Fibroblast of mammary gland (primary cell): ENCODE measurements at regions not wholly inside any gene's neighbourhood (a gene's known extent, or its start where the extent isn't known, plus 50 kb on each side); places are given as distances from the start of the nearest gene placed in this dataset.
"Not testable (repeated sequence)": the region's sequence is repeated elsewhere in the genome, so short reads cannot be mapped to it uniquely, and the experiment has no call there.

ENCODE experiments used
- DNase-seq: peaks from one replicate; pipeline ENCODE4 v3.0.0-alpha.2; 2010; ENCODE audit warnings: low read depth
- H3K4me3 ChIP-seq: 2 replicates; pipeline ENCODE4 v1.5.1; 2011; ENCODE audit warnings: low read depth, mild to moderate bottlenecking, low read length, moderate library complexity; ENCODE audit not compliant: control insufficient read depth
- TF ChIP-seq, protein P1 (sequence below): conservative IDR thresholded peaks from 2 replicates; pipeline ENCODE4 v1.5.1; 2011; ENCODE audit warnings: low read depth, low read length, inconsistent platforms; ENCODE audit not compliant: control insufficient read depth, insufficient read depth

DNA sequence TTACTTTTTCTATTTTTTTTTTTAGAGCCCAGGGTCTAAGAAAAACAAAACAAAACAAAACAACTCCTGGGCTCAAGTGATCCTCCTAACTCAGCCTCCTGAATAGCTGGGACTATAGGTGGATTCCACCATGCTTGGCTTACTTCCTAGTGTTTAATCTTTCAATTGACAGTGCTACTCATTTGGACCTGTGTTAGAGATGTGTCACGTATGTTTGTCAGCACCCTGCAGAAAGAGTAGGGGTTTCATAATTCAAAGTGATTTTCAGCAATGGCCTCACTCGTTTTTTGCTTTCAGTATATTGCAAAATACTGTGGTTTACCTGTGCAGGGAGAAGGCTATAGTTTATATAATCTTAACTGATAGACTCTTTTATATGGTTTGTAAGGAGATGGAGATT, 71.6 kb upstream of the TEX13D start:
- no peak overlapping the region for H3K4me3 ChIP-seq
- TF ChIP-seq, protein P1, sequence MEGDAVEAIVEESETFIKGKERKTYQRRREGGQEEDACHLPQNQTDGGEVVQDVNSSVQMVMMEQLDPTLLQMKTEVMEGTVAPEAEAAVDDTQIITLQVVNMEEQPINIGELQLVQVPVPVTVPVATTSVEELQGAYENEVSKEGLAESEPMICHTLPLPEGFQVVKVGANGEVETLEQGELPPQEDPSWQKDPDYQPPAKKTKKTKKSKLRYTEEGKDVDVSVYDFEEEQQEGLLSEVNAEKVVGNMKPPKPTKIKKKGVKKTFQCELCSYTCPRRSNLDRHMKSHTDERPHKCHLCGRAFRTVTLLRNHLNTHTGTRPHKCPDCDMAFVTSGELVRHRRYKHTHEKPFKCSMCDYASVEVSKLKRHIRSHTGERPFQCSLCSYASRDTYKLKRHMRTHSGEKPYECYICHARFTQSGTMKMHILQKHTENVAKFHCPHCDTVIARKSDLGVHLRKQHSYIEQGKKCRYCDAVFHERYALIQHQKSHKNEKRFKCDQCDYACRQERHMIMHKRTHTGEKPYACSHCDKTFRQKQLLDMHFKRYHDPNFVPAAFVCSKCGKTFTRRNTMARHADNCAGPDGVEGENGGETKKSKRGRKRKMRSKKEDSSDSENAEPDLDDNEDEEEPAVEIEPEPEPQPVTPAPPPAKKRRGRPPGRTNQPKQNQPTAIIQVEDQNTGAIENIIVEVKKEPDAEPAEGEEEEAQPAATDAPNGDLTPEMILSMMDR: no peak
- no peak for DNase-seq

DNA sequence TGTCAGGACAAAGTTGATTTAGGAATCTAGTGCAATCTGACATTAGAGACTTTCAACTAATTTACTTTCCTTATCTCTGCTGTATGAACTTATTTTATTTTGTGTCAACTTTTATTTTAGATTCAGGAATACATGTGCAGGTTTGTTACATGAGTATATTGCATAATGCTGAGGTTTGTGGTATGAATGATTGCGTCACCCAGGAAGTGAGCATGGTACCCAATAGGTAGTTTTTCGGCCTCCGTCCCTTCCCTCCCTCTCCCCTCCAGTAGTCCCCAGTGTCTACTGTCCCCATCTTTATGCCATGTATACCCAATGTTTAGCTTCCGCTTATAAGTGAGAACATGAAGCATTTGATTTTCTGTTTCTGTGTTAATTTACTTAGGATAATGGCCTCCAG, 68.7 kb upstream of the TEX13D start:
- H3K4me3 ChIP-seq: no peak overlapping the region
- TF ChIP-seq, protein P1: no peak
- DNase-seq: no peak

DNA sequence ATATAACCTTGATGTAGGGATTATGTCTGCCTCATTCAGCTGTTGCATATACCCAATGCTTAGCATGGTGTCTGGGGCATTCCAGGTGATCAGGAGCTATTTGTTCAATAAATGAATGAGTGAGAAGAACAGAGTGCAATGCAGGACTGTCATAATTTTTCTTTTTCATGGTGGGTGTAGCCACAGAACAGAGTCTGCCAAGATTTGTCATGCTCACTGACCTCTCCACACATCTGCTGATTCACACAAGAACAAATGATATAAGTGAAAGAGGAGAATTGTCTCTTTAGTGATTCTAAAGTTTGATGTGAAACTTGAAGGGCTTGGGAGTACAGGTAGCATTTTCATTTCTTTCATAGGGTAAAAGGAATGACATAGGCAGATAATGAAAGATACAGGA, 64.4 kb upstream of the TEX13D start:
- no peak for DNase-seq
- H3K4me3 ChIP-seq: no peak overlapping the region
- TF ChIP-seq, protein P1: no peak

DNA sequence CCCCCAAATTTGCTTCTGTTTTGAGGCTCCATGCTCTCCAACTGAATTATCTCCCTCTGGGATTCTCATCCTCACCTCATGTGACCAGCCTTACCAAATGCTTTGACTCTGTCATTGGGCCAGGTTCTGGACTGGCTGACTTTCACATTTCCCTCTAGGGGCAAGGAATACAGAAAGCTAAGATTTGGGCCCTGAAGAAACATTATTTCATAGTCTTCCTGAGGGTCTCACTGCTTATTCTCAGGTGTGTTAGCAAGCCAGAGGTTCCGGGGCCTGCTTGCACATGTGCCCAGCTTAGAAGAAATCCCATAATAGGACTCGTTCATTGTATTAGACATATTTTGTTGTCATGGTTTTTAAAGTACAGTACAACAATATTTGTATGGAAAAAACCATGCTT, 62.6 kb upstream of the TEX13D start:
- TF ChIP-seq, protein P1: no peak
- no peak overlapping the region for H3K4me3 ChIP-seq
- DNase-seq: no peak

DNA sequence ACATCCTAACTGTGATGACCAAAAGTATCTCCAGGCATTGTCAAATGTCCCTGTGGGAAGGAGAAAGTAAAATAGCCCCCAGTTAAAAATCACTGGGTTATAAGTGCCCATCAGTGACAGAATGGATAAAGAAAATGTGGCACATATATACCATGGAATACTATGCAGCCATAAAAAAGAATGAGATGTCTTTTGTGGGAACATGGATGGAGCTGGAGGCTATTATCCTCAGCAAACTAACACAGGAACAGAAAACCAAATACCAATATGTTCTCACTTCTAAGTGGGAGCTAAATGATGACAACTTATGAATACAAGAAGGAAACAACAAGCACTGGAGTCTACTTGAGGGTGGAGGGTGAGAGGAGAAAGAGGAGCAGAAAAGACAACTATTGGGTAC, 60.9 kb upstream of the TEX13D start:
- not testable (repeated sequence) for DNase-seq, H3K4me3 ChIP-seq

DNA sequence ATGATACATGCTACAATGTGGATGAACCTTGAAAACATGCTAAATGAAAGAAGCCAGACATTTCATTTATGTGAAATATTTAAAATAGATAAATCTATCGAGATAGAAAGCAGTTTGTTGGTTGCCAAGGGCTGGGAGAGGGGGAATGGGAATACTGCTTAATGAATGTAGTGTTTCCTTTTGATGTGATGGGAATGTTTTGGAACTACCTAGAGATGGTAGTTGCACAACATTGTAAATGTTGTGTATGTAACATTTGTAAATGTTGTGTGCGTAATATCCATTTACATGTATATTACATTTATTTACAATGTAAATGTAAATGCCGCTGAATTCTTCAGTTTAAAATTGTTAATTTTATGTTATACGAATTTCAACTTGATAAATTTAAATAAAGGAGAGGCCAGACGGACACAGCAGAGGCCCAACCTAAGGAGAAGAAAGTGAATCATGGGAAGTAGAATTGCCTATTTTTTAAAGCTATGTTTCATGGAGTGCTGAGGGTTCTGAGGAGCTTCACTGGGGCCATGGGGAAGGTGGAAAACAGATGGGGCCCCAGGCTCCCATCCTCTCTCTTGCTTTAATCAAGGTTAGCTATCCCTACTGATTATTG, 60.0 kb upstream of the TEX13D start:
- TF ChIP-seq, protein P1: no peak
- H3K4me3 ChIP-seq: no peak overlapping the region
- DNase-seq: no peak

DNA sequence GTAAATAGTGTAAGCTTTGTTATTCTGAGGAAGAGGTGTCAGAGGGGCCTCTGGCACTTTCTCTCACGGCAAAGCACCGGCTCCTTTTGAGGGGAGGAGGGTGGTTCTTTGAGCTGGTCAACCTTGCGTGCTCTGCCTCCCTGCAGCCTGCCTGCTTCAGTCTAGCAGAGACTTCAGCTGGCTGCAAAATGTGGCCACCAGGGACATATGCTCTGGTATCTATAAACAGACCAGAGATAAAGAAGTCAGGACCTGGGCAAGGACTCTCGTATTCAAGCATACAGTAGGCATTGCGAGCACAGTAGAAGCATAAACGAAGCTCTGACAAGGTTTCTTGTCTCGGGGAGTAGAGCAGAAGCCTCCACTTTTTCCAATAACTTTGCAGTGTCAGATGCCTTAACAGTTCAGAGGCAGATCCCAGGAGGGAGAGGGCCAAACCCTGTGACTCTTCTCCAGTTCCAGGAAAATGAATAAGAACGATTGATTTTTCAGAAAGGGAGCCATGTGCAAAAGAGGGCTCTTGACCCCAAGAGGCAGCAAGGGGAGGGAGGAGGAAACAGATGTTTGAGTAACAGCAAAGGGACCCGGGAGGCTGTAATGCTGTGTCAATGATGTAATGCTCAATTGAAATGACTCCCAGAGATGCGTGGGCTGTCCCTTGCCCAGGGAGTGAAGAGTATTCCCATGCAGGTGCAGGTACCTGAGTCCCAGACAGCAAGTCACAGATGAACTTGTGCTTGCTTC, 57.9 kb upstream of the TEX13D start:
- no peak for DNase-seq
- H3K4me3 ChIP-seq: no peak overlapping the region
- TF ChIP-seq, protein P1: no peak
